ENCODE measurements at regions not wholly inside any gene's neighbourhood (a gene's known extent, or its start where the extent isn't known, plus 50 kb on each side); places are given as distances from the start of the nearest gene placed in this dataset.

DNA sequence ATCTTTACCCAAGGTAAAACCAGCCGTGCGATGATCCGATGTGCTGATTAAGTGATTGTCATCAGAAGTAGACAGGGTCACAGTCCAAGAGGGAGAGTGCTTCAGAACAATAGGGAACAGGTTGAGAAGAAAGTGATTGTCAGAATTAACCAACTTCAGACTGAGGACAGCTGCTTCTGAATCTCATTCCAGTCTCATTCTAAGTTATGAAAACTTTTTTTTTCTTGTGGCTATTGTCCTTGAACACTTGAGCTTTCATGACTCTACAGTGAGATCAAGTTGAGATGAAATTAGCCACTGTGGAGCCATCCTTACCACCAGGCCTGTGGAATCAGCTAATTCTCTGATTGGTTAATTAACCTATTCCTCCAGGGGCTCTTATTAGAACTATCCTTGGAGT lies 159.9 kb upstream of the WWC1 start:
- DNase-seq (ENCODE audit: low read depth in 2 of 3, low spot score in 2 of 3), result no peak

- DNase-seq (ENCODE audit: low read depth in 2 of 3, low spot score in 2 of 3), result no peak
Measured at GRCh38 chr5:168132241-168132641, 159.2 kb upstream of the WWC1 start.

- no peak for DNase-seq (ENCODE audit: low read depth in 2 of 3, low spot score in 2 of 3)
Measured at GRCh38 chr5:168135897-168136296, 155.5 kb upstream of the WWC1 start.

- no peak for DNase-seq (ENCODE audit: low read depth in 2 of 3, low spot score in 2 of 3)
Measured at GRCh38 chr5:168136340-168136739, 155.1 kb upstream of the WWC1 start.

GRCh38 chr5:168137265-168137664 lies 154.2 kb upstream of the WWC1 start:
- DNase-seq (ENCODE audit: low read depth in 2 of 3, low spot score in 2 of 3), result no peak

- no peak for DNase-seq (ENCODE audit: low read depth in 2 of 3, low spot score in 2 of 3)
Measured at GRCh38 chr5:168140241-168140640, 151.2 kb upstream of the WWC1 start.

DNA sequence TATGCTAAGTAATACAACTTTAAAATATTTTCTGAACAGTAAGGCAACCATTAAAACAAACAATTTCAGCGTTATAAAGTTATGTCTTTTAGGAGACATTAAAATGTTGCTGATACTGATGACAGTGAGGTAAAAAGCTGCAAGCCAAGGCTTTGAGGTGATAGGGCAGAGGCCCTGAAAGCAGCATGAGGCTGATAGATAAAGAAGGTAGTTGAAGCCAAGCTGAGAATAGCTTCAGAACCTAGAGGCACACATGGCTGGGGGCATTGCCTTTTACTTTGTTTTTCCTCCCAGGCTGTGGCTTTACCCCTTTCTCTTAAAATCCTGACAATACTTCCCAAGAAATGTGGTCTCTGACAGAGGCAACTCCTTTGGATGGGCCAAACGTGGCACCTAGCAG lies 149.0 kb upstream of the WWC1 start:
- no peak for DNase-seq (ENCODE audit: low read depth in 2 of 3, low spot score in 2 of 3)

- DNase-seq (ENCODE audit: low read depth in 2 of 3, low spot score in 2 of 3), result peak in 1 of 3 donors; percentile 46
Measured at GRCh38 chr5:168143521-168143920, 147.9 kb upstream of the WWC1 start.

DNA sequence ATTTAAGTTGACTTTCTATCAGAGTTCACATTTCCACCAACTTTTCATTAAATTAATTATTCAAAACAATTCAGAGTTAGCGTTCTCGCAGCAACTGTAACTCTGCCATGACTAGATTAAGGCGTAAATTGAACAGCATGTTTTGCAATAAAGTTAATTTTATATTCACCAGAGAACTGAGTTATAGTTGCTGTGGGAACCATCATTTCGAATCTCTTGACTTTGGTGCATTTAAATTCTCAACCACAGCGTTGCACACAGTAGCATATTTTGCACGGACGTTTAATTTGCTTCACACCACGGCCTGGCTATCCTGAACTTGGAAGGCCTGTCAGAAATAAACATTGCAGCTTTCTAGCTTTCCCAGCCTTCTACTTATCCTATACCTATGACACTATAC lies 144.3 kb upstream of the WWC1 start:
- no peak for DNase-seq (ENCODE audit: low read depth in 2 of 3, low spot score in 2 of 3)

- DNase-seq (ENCODE audit: low read depth in 2 of 3, low spot score in 2 of 3), result no peak
Measured at GRCh38 chr5:168147568-168148360, 143.7 kb upstream of the WWC1 start.

DNA sequence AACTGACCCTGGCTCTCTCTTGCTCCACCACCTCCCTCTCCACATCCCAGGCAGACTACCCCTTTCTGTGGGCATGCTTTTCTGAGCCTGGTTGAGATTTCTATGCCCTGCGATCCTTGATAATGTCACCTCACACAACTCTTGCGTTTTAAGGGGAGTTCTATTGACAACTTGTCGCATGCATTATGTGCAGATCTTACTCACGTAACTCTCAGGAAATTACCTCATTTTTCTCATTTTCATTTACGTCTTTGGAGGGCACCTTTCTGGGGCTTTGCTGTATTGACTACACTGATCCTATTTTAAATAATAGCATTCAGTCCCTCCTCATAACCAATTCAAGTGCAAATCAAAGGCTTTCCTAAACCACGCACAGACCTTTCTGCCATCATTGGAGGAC lies 140.4 kb upstream of the WWC1 start:
- no peak for DNase-seq (ENCODE audit: low read depth in 2 of 3, low spot score in 2 of 3)

DNA sequence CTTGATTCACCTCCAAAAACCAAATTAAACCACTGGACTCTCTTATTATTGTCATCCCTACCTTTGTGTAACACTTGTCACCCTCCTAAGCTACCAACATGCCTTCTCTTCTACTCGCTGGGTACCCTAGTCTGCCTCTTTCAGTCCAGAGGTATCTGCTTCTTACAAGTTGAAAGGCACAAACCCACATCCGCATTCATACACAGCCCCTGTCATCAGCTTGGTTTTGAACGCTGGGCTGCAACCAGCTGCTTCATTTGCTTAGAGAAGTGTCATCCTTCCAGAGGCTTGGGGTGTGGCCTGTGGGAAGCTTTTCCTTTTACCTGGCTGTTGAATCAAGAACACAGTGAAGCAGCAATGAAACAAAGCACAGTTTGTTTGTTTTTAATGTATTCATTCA lies 138.8 kb upstream of the WWC1 start:
- DNase-seq (ENCODE audit: low read depth in 2 of 3, low spot score in 2 of 3), result no peak

- no peak for DNase-seq (ENCODE audit: low read depth in 2 of 3, low spot score in 2 of 3)
Measured at GRCh38 chr5:168153263-168153875, 138.1 kb upstream of the WWC1 start.

- DNase-seq (ENCODE audit: low read depth in 2 of 3, low spot score in 2 of 3), result no peak
Measured at GRCh38 chr5:168153876-168154270, 137.6 kb upstream of the WWC1 start.

DNA sequence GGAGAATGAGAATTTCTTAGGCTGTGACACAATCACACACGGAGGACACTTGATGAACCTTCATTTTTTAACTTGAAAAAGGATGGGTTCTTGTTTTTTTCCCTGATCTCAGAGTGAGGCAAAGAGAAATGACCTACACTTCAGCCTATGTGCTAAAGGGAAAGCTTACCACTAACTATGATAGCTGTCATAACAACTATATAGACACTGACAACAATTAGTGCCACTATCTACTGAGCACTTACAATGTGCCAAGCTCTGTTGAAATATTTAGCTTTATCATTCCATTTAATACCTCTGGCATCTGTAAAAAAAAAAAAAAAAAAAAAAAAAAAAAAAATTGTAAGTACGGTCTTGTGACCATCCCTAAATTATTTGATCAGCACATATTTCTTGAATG lies 135.9 kb upstream of the WWC1 start:
- no peak for DNase-seq (ENCODE audit: low read depth in 2 of 3, low spot score in 2 of 3)

DNA sequence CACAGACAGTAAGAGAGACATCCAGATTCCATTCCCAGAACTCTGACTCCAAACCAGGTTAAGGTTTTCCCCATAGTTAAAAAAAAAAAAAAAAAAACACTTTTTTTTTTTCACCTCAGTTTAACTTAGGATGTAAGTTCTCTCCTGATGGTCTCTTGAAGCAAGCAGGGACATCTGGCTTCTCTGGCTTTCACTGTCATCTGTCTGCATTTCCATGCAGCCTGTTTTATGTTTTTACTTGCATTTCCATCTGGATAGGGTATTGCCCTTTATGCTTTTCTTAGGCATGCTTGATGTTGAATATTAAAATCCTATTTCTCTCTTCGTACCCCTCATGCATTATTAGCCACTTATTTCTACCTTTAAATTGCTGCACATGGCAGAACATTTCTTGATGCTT lies 135.3 kb upstream of the WWC1 start:
- DNase-seq (ENCODE audit: low read depth in 2 of 3, low spot score in 2 of 3), result no peak

GRCh38 chr5:168157141-168157540 lies 134.3 kb upstream of the WWC1 start:
- DNase-seq (ENCODE audit: low read depth in 2 of 3, low spot score in 2 of 3), result no peak

DNA sequence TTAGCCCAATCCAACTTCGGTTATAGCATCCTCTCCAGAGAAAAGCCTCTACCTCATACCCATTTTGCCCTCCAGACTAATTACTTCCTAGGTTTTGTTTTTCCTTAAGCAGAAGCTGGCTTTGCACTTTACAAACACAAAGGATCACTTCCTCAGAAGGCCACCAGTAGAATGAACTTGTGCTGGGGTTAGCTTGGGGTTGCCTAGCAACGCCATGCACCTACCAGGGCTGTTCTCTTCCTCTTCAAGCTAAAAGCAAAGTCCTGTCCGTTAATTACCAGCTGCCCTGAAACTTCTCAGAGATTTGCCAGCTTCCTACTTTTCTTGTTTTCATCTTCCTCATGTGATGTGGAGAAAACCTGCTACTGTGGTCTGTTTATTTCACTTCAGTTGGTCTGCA lies 132.0 kb upstream of the WWC1 start:
- peak in 2 of 3 donors; percentile 45 to 72 for DNase-seq (ENCODE audit: low read depth in 2 of 3, low spot score in 2 of 3)

GRCh38 chr5:168162464-168162863 lies 129.0 kb upstream of the WWC1 start:
- DNase-seq (ENCODE audit: low read depth in 2 of 3, low spot score in 2 of 3), result no peak

DNA sequence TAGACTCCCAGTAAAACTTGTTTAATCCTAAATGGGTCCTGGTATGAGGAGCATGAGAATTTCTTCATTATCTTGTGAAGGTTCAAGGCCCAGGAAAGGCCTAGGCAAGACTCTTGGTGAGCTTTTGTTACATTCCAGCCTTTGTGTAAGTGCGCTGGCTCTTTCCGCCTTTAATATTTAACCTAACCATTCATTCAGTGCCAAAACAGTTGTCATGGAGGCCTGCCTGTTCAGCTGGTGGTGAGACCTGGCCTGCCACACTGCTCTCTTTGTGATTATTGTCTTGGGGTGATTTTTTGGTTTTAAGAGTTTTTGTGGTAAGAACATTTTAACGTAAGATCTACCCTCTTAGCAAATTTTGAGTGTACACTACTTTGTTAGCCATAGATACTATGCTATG lies 127.5 kb upstream of the WWC1 start:
- no peak for DNase-seq (ENCODE audit: low read depth in 2 of 3, low spot score in 2 of 3)

DNA sequence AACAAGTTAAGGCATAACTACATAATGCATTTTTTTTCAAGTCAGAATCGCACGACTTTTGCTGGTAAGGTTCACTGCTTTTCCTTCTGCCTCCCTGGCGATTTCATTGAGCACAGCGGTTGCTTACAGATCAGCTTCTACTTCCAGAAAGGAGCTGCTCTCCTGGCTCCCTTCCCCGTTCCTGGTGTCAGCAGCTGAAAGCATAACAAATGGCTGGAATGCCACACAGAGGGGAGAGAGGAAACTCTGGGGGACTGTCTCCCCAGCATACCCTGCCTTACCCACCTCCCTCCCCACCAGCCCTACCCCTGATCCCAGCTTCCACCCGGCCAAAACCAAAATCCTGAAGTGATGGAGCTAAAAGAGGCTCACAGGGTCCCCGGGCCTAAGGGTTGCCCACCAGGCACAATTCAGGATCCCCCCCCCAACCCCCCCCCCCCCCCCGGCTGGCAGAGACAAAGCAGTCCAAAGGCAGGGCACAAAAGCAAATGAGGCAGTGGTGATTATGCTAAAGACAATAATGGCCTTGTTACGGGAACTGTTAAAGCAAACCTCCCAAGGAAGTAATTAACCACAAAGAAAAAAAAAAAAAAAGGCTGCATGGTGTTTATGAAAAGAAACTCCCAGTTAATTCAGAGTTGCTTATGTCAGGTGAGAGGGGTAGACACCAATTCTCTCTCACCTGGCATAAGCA lies 126.1 kb upstream of the WWC1 start:
- peak in 1 of 3 donors; percentile 44 for DNase-seq (ENCODE audit: low read depth in 2 of 3, low spot score in 2 of 3)

DNA sequence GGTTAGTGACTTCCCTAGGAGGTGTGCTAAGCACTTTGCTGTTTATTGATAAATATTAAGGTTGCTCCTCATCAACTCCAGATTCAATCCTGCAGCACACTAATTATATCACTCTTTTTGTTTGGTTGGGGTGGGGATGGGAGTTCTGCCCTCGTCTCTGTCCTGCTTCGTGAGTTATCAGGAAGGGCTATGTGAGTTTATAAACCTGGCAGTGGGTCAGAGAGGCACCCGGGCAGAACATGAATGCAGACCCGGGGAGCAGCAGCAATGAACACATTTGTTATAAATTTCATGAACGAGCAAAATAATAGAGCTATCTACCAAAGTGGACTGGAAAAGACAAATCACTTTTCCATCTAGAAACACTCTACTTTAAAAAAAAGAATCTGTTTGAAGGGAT lies 125.5 kb upstream of the WWC1 start:
- no peak for DNase-seq (ENCODE audit: low read depth in 2 of 3, low spot score in 2 of 3)

All from hematopoietic multipotent progenitor cell (in vitro differentiated cells).